ENCODE measurements at regions not wholly inside any gene's neighbourhood (a gene's known extent, or its start where the extent isn't known, plus 50 kb on each side); places are given as distances from the start of the nearest gene placed in this dataset.

DNA sequence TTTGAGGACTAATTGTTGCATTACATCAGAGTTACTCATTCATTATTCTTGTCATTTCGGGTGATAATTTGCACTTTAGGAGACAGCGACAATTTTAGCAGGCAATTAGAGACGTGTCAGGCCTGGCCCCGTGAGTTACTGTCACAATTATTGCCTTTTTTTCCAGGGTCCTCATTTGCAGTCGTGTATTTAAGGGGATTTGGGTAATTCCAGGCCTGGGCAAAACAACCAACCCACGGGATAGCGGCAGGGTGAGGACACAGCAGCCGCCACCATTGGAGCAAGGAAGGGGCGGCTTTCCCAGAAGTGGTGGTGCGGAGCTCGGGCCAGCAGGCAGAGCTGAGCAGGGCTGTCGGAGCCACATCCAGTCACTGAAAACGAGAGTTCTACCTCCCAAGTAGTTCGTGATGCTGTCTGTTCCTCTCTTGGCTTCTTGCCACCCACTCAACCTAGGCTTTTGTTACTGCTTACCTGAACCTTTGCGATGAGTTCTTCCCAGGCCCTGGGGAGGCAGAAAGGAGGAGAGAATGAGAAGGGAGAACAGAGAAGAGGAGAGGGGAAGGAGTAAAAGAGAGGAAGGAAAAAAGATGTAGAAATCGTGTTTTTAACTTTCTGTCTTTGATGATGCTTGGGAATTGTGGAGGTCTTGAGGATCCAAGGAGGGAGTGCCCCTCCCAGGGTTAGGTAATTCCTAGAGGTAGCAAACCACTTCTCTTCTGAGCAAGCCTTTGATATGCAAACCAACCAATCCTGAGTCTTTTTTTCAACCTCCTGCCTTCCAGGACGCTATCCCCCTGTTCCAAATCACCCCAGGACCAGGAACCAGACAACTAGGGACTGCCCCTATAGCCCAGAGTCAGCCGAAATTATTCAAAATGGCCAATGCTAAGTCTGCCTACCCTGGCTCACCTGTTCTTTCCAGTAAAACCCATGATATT, 236.1 kb downstream of the MIAT start:
- no peak overlapping the region for H3K27ac ChIP-seq (ENCODE audit: low read length)
- no peaks in the 10 kb centered on the region for H3K36me3 ChIP-seq (replicated peaks; ENCODE audit: insufficient read depth, low read length)
- H3K4me2 ChIP-seq (ENCODE audit: low read depth, low read length), result no peak overlapping the region
- H3K9me3 ChIP-seq (replicated peaks; ENCODE audit: insufficient read depth, low read length), result no peaks in the 10 kb centered on the region
- H2AFZ ChIP-seq (ENCODE audit: low read length), result no peak overlapping the region
- DNase-seq, result no peak
- H3F3A ChIP-seq (ENCODE audit: insufficient read depth, low read length), result no peaks in the 10 kb centered on the region
- H3K79me2 ChIP-seq (ENCODE audit: low read length), result no peaks in the 10 kb centered on the region
- H3K4me3 ChIP-seq (ENCODE audit: low read length), result no peak overlapping the region
- H3K9me2 ChIP-seq (replicated peaks; ENCODE audit: insufficient read depth, low read length), result no peaks in the 10 kb centered on the region
- no peaks in the 10 kb centered on the region for H3K27me3 ChIP-seq (replicated peaks; ENCODE audit: insufficient read depth, low read length)
- TF ChIP-seq EZH2phosphoT487 (IDR thresholded peaks at IDR 0.05; ENCODE audit: low read length), result no peak
- no peak for TF ChIP-seq EZH2 (optimal IDR thresholded peaks at IDR 0.05; ENCODE audit: low read depth, low read length)
- TF ChIP-seq, protein P1, sequence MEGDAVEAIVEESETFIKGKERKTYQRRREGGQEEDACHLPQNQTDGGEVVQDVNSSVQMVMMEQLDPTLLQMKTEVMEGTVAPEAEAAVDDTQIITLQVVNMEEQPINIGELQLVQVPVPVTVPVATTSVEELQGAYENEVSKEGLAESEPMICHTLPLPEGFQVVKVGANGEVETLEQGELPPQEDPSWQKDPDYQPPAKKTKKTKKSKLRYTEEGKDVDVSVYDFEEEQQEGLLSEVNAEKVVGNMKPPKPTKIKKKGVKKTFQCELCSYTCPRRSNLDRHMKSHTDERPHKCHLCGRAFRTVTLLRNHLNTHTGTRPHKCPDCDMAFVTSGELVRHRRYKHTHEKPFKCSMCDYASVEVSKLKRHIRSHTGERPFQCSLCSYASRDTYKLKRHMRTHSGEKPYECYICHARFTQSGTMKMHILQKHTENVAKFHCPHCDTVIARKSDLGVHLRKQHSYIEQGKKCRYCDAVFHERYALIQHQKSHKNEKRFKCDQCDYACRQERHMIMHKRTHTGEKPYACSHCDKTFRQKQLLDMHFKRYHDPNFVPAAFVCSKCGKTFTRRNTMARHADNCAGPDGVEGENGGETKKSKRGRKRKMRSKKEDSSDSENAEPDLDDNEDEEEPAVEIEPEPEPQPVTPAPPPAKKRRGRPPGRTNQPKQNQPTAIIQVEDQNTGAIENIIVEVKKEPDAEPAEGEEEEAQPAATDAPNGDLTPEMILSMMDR (IDR thresholded peaks at IDR 0.05; ENCODE audit: low read length), result no peak
- no peaks in the 10 kb centered on the region for H4K20me1 ChIP-seq (ENCODE audit: insufficient read depth, low read length)
- H3K9ac ChIP-seq (ENCODE audit: low read length), result no peak overlapping the region
- no peaks in the 10 kb centered on the region for H3K4me1 ChIP-seq (ENCODE audit: low read length)

DNA sequence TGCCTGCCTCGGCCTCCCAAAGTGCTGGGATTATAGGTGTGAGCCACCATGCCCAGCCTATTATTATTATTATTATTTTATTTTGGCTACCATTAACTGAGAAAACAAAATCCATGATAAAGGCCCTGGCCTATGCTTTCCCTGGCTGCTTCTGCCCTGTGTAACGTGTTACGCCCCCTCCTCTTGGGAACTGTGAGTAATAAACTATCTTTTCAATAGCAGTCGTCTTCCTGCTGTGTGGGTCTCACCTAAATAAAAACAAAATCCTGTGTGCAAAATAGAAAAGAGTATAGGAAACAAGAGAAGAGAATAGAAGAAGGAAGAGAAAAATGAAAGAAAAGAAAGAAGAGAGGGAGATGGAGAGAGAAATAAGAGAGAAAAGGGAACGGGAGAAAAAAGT, 237.0 kb downstream of the MIAT start:
- Histone ChIP-seq H3K9me2 (replicated peaks; ENCODE audit: insufficient read depth, low read length) (no peaks in the 10 kb centered on the region), H3K4me3 (ENCODE audit: low read length) (no peak overlapping the region), H3K27ac (ENCODE audit: low read length) (no peak overlapping the region), H3K79me2 (ENCODE audit: low read length) (no peaks in the 10 kb centered on the region), H3K9me3 (replicated peaks; ENCODE audit: insufficient read depth, low read length) (no peaks in the 10 kb centered on the region), H3K36me3 (replicated peaks; ENCODE audit: insufficient read depth, low read length) (no peaks in the 10 kb centered on the region), H3K27me3 (replicated peaks; ENCODE audit: insufficient read depth, low read length) (no peaks in the 10 kb centered on the region), H2AFZ (ENCODE audit: low read length) (no peak overlapping the region), H3K4me1 (ENCODE audit: low read length) (no peaks in the 10 kb centered on the region), H3F3A (ENCODE audit: insufficient read depth, low read length) (no peaks in the 10 kb centered on the region), H3K4me2 (ENCODE audit: low read depth, low read length) (no peak overlapping the region), H3K9ac (ENCODE audit: low read length) (no peak overlapping the region), H4K20me1 (ENCODE audit: insufficient read depth, low read length) (no peaks in the 10 kb centered on the region)
- no peak for DNase-seq
- TF ChIP-seq EZH2phosphoT487 (IDR thresholded peaks at IDR 0.05; ENCODE audit: low read length), result no peak
- TF ChIP-seq, protein P1 (IDR thresholded peaks at IDR 0.05; ENCODE audit: low read length), result no peak
- TF ChIP-seq EZH2 (optimal IDR thresholded peaks at IDR 0.05; ENCODE audit: low read depth, low read length), result no peak

DNA sequence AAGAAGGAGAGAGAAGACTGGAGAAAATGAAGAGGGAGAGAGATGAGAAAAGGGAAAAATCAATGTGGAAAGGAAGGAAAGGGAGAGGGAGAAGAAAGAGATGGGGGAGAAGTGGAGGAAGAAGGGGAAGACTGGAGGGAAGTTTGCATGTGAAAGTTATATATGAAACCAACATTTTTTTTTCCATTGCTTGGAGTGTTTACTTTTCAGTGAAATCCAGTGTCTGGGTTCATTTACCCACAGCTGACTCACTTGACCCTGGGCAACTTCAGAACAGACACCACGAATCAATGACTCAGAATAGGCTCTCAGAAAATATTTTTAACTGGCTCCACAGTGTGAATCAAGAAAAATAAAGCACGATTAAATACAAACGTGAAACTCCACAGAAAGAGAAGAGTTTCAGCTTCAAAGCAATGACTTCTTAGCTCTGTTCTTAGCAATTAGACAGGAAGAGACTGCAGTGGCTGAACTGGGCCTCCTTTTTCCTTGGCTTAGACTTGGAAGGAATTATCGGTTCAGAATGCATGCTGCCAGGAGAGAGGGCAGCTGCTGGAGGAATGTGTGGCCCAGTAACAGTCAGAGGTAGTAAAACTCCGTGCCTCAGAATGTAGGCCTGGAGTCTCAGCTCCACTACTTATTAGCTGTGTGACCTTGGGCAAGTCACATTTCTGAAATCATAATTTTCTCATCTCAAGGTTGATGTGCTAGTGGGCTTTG, 237.5 kb downstream of the MIAT start:
- no peak overlapping the region for H3K27ac ChIP-seq (ENCODE audit: low read length)

More for the DNA sequence above, 237.5 kb downstream of the MIAT start:
- Histone ChIP-seq H3K4me1 (ENCODE audit: low read length) (no peaks in the 10 kb centered on the region), H3F3A (ENCODE audit: insufficient read depth, low read length) (no peaks in the 10 kb centered on the region), H3K79me2 (ENCODE audit: low read length) (no peaks in the 10 kb centered on the region), H3K27me3 (replicated peaks; ENCODE audit: insufficient read depth, low read length) (no peaks in the 10 kb centered on the region), H2AFZ (ENCODE audit: low read length) (no peak overlapping the region), H3K9me2 (replicated peaks; ENCODE audit: insufficient read depth, low read length) (no peaks in the 10 kb centered on the region), H4K20me1 (ENCODE audit: insufficient read depth, low read length) (no peaks in the 10 kb centered on the region), H3K4me3 (ENCODE audit: low read length) (no peak overlapping the region), H3K4me2 (ENCODE audit: low read depth, low read length) (no peak overlapping the region), H3K9me3 (replicated peaks; ENCODE audit: insufficient read depth, low read length) (no peaks in the 10 kb centered on the region), H3K36me3 (replicated peaks; ENCODE audit: insufficient read depth, low read length) (no peaks in the 10 kb centered on the region), H3K9ac (ENCODE audit: low read length) (no peak overlapping the region)
- DNase-seq, result no peak
- TF ChIP-seq, protein P1 (IDR thresholded peaks at IDR 0.05; ENCODE audit: low read length), result no peak
- TF ChIP-seq EZH2 (optimal IDR thresholded peaks at IDR 0.05; ENCODE audit: low read depth, low read length) (no peak), EZH2phosphoT487 (IDR thresholded peaks at IDR 0.05; ENCODE audit: low read length) (no peak)

All from MM.1S (cell line).